ENCODE measurements at regions not wholly inside any gene's neighbourhood (a gene's known extent, or its start where the extent isn't known, plus 50 kb on each side); places are given as distances from the start of the nearest gene placed in this dataset.
A peak's percentile ranks its signal among the peaks of the same experiment; 100 is the strongest.

- peak in 4 of 7 experiments; percentile 28 to 33 (median 30) for TF ChIP-seq CTCF (IDR thresholded peaks at IDR 0.05)
- peak; percentile 28 to 77 (median 61) for TF ChIP-seq POLR2A (IDR thresholded peaks at IDR 0.05)
Measured at GRCh38 chr9:129334105-129334935, 156.3 kb upstream of the IER5L start.

Data from body of pancreas (tissue), 4 donors.